ENCODE measurements at regions not wholly inside any gene's neighbourhood (a gene's known extent, or its start where the extent isn't known, plus 50 kb on each side); places are given as distances from the start of the nearest gene placed in this dataset.
"Not testable (repeated sequence)": the region's sequence is repeated elsewhere in the genome, so short reads cannot be mapped to it uniquely, and the experiment has no call there.

- 74% methylated on average over 5 of the region's 5 CpGs for WGBS (ENCODE audit: low lambda C conversion rate)
- Histone ChIP-seq H3K36me3 (replicated peaks in 1 of 2; ENCODE audit: control insufficient read depth in 1 of 2, insufficient read depth in 2 of 2, low read length in 1 of 2) (no peaks in the 10 kb centered on the region), H3K9ac (no peak overlapping the region), H3K27ac (ENCODE audit: low read depth in 2 of 2, low read length in 1 of 2) (no peak overlapping the region), H3F3A (replicated peaks; ENCODE audit: insufficient read depth) (no peaks in the 10 kb centered on the region), H4K20me1 (ENCODE audit: insufficient read depth) (no peaks in the 10 kb centered on the region), H3K4me3 (ENCODE audit: low read depth in 2 of 2, low read length in 1 of 2) (no peak overlapping the region), H3K79me2 (ENCODE audit: insufficient read depth) (no peaks in the 10 kb centered on the region), H3K9me2 (no peaks in the 10 kb centered on the region), H3K27me3 (ENCODE audit: insufficient read depth) (no peaks in the 10 kb centered on the region; the same call in 1 of the 2 replicates), H3K4me2 (no peak overlapping the region), H3K4me1 (ENCODE audit: control insufficient read depth in 1 of 2, insufficient read depth in 2 of 2, low read depth in 1 of 2, low read length in 1 of 2) (no peaks in the 10 kb centered on the region), H2AFZ (ENCODE audit: low read depth) (no peak overlapping the region), H3K9me3 (no peaks in the 10 kb centered on the region; the same call in 1 of the 2 replicates)
- ChIA-PET CTCF (no interaction called here), POLR2A (no interaction called here)
- DNase-seq: no peak
- TF ChIP-seq, protein P1, sequence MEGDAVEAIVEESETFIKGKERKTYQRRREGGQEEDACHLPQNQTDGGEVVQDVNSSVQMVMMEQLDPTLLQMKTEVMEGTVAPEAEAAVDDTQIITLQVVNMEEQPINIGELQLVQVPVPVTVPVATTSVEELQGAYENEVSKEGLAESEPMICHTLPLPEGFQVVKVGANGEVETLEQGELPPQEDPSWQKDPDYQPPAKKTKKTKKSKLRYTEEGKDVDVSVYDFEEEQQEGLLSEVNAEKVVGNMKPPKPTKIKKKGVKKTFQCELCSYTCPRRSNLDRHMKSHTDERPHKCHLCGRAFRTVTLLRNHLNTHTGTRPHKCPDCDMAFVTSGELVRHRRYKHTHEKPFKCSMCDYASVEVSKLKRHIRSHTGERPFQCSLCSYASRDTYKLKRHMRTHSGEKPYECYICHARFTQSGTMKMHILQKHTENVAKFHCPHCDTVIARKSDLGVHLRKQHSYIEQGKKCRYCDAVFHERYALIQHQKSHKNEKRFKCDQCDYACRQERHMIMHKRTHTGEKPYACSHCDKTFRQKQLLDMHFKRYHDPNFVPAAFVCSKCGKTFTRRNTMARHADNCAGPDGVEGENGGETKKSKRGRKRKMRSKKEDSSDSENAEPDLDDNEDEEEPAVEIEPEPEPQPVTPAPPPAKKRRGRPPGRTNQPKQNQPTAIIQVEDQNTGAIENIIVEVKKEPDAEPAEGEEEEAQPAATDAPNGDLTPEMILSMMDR (IDR thresholded peaks at IDR 0.05): no peak
- TF ChIP-seq RAD21 (IDR thresholded peaks at IDR 0.05; ENCODE audit: low read length): no peak
- TF ChIP-seq, protein P2, sequence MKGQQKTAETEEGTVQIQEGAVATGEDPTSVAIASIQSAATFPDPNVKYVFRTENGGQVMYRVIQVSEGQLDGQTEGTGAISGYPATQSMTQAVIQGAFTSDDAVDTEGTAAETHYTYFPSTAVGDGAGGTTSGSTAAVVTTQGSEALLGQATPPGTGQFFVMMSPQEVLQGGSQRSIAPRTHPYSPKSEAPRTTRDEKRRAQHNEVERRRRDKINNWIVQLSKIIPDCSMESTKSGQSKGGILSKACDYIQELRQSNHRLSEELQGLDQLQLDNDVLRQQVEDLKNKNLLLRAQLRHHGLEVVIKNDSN (IDR thresholded peaks at IDR 0.05; ENCODE audit: borderline replicate concordance, low read depth): no peak
- TF ChIP-seq FOXJ3 (CRISPR knock-in tag; IDR thresholded peaks at IDR 0.05): no peak
- no peak for TF ChIP-seq RXRA (IDR thresholded peaks at IDR 0.05; ENCODE audit: borderline replicate concordance, low read depth)
- no peak for TF ChIP-seq MEF2A (IDR thresholded peaks at IDR 0.05; ENCODE audit: borderline replicate concordance, low read depth)
- no peak for TF ChIP-seq PBX3 (IDR thresholded peaks at IDR 0.05)
- TF ChIP-seq, protein P3, sequence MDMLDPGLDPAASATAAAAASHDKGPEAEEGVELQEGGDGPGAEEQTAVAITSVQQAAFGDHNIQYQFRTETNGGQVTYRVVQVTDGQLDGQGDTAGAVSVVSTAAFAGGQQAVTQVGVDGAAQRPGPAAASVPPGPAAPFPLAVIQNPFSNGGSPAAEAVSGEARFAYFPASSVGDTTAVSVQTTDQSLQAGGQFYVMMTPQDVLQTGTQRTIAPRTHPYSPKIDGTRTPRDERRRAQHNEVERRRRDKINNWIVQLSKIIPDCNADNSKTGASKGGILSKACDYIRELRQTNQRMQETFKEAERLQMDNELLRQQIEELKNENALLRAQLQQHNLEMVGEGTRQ (IDR thresholded peaks at IDR 0.05; ENCODE audit: borderline replicate concordance, low read depth, low read length): no peak
- TF ChIP-seq REST (IDR thresholded peaks at IDR 0.05; ENCODE audit: low read depth, low read length): no peak
- no peak for TF ChIP-seq SMC3 (IDR thresholded peaks at IDR 0.05; ENCODE audit: low read depth, low read length)
These were observed 56.4 kb upstream of the FMNL2 start for GRCh38 chr2:152278526-152278925.

GRCh38 chr2:152279367-152279766 is 55.6 kb upstream of the FMNL2 start:
- H3K4me1 ChIP-seq (ENCODE audit: control insufficient read depth in 1 of 2, insufficient read depth in 2 of 2, low read depth in 1 of 2, low read length in 1 of 2); CTCF ChIA-PET; H3K9me3 ChIP-seq; H3K27ac ChIP-seq (ENCODE audit: low read depth in 2 of 2, low read length in 1 of 2); H3K4me2 ChIP-seq; H3K79me2 ChIP-seq (ENCODE audit: insufficient read depth); H4K20me1 ChIP-seq (ENCODE audit: insufficient read depth); H3K36me3 ChIP-seq (replicated peaks in 1 of 2; ENCODE audit: control insufficient read depth in 1 of 2, insufficient read depth in 2 of 2, low read length in 1 of 2); H3K9ac ChIP-seq; POLR2A ChIA-PET; H3F3A ChIP-seq (replicated peaks; ENCODE audit: insufficient read depth); H2AFZ ChIP-seq (ENCODE audit: low read depth); H3K4me3 ChIP-seq (ENCODE audit: low read depth in 2 of 2, low read length in 1 of 2); H3K9me2 ChIP-seq; DNase-seq; H3K27me3 ChIP-seq (ENCODE audit: insufficient read depth): not testable (repeated sequence)
- WGBS (ENCODE audit: low lambda C conversion rate): 23% methylated on average over 2 of the region's 2 CpGs
